GM12878 (cell line): ENCODE measurements at regions not wholly inside any gene's neighbourhood (a gene's known extent, or its start where the extent isn't known, plus 50 kb on each side); places are given as distances from the start of the nearest gene placed in this dataset.

Experiments used
- ATAC-seq: fragments of 200-7000 bp; cut with Tn5 transposase; 3 replicates; pipeline ENCODE4 v1.9.1; 2020; ENCODE audit warnings: mild to moderate bottlenecking, moderate library complexity
- BruUV-seq: library from RNA; stranded (reverse); fragments of 400-500 nt; replicated peaks from 2 replicates; lab custom pipeline; 2021; lab: Mats Ljungman, UMichigan
- CTCF ChIA-PET: fragments of 300-600 bp; sonication (Branson Sonifier 250); formaldehyde crosslinking; extraction: SDS; loops from one replicate; lab custom pipeline; 2021; ENCODE audit warnings: inconsistent platforms; lab: Yijun Ruan, JAX
- POLR2A ChIA-PET: fragments of 350-600 bp; formaldehyde crosslinking; extraction: SDS; loops from one replicate; lab custom pipeline; 2021; ENCODE audit warnings: inconsistent platforms; lab: Charles Lee
- RAD21 ChIA-PET: fragments of 300-600 bp; sonication (Branson Sonifier 250); formaldehyde crosslinking; loops from one replicate; lab custom pipeline; 2023; ENCODE audit warnings: antibody characterized with exemption; ENCODE audit not compliant: unreplicated experiment; lab: Charles Lee
- SMC1A ChIA-PET: fragments of 300-600 bp; sonication (Branson Sonifier 250); formaldehyde crosslinking; loops from one replicate; lab custom pipeline; 2023; ENCODE audit not compliant: unreplicated experiment, uncharacterized antibody; lab: Charles Lee
- DNase-seq: peaks from one replicate; pipeline ENCODE4 v3.0.0-alpha.2; 2011; ENCODE audit warnings: low read depth, low spot score
- FAIRE-seq: peaks from 3 replicates; lab custom pipeline; 2011; peaks lifted over from hg19 to GRCh38; lab: Jason Lieb, UNC
- H2AFZ ChIP-seq: 2 replicates; pipeline ENCODE4 v1.6.0; 2011; ENCODE audit warnings: low read depth, low read length, control low read depth; ENCODE audit not compliant: control insufficient read depth
- H3K27ac ChIP-seq: 2 replicates; pipeline ENCODE4 v1.5.1; 2011; ENCODE audit warnings: control low read depth; ENCODE audit not compliant: control insufficient read depth, insufficient read depth
- H3K27me3 ChIP-seq, 2 experiments: replicated peaks in 1 of 2; 2 replicates each; pipeline versions ENCODE4 v1.6.0 to v1.6.1; 2011; ENCODE audit warnings: low read length in 1 of 2; ENCODE audit not compliant: control insufficient read depth in 2 of 2, insufficient read depth in 2 of 2
- H3K36me3 ChIP-seq, 2 experiments: 2 replicates each; pipeline ENCODE4 v1.5.1; 2011; ENCODE audit warnings: low read length in 1 of 2; ENCODE audit not compliant: control insufficient read depth in 2 of 2, insufficient read depth in 2 of 2
- H3K4me1 ChIP-seq: 2 replicates; pipeline ENCODE4 v1.6.1; 2011; ENCODE audit warnings: mild to moderate bottlenecking, low read length, moderate library complexity, mixed read lengths; ENCODE audit not compliant: control insufficient read depth, insufficient read depth
- H3K4me2 ChIP-seq: 2 replicates; pipeline ENCODE4 v1.6.0; 2011; ENCODE audit warnings: control low read depth; ENCODE audit not compliant: control insufficient read depth, insufficient read depth
- H3K4me3 ChIP-seq: fragments of 200-600 bp; sonication (generic); 2 replicates; pipeline ENCODE4 v1.5.1; 2016
- H3K79me2 ChIP-seq: 2 replicates; pipeline ENCODE4 v1.6.0; 2011; ENCODE audit warnings: low read length; ENCODE audit not compliant: control insufficient read depth, insufficient read depth
- H3K9ac ChIP-seq: 2 replicates; pipeline ENCODE4 v1.8.0; 2011; ENCODE audit warnings: low read length, control low read depth, mixed read lengths; ENCODE audit not compliant: control insufficient read depth, insufficient read depth
- H3K9me3 ChIP-seq: replicated peaks from 3 replicates; pipeline ENCODE4 v1.5.1; 2011; ENCODE audit warnings: mild to moderate bottlenecking, low read length; ENCODE audit not compliant: control insufficient read depth, insufficient read depth
- H4K20me1 ChIP-seq: 2 replicates; pipeline ENCODE4 v1.6.0; 2011; ENCODE audit not compliant: control insufficient read depth, insufficient read depth
- BMI1 ChIP-seq: fragments of 450-650 bp; IDR thresholded peaks from 2 replicates; pipeline ENCODE4 v1.6.1; 2016; ENCODE audit warnings: mild to moderate bottlenecking, moderate library complexity, borderline replicate concordance
- CEBPZ ChIP-seq: fragments of 150-350 bp; IDR thresholded peaks from 2 replicates; pipeline ENCODE4 v1.6.1; 2016; ENCODE audit warnings: low read depth, low read length
- ELK1 ChIP-seq: IDR thresholded peaks from 2 replicates; pipeline ENCODE4 v1.6.1; 2012; ENCODE audit warnings: low read depth, low read length, improper control_type of control experiment
- GATAD2B ChIP-seq: fragments of 450-650 bp; conservative IDR thresholded peaks from 2 replicates; pipeline ENCODE4 v1.6.1; 2017; ENCODE audit warnings: low read depth, mild to moderate bottlenecking, moderate library complexity
- IKZF1 ChIP-seq: fragments of 450-650 bp; conservative IDR thresholded peaks from 2 replicates; pipeline ENCODE4 v1.6.1; 2017; ENCODE audit warnings: antibody characterized with exemption, mild to moderate bottlenecking
- MTA2 ChIP-seq: fragments of 450-650 bp; IDR thresholded peaks from 2 replicates; pipeline ENCODE4 v1.6.1; 2016; ENCODE audit warnings: low read depth, mild to moderate bottlenecking, moderate library complexity
- NFIC ChIP-seq: IDR thresholded peaks from 2 replicates; pipeline ENCODE4 v1.6.1; 2012; ENCODE audit warnings: low read depth, mild to moderate bottlenecking, inconsistent platforms, low read length, moderate library complexity
- NKRF ChIP-seq: fragments of 450-650 bp; conservative IDR thresholded peaks from 2 replicates; pipeline ENCODE4 v1.6.1; 2017; ENCODE audit warnings: mild to moderate bottlenecking, moderate library complexity
- NRF1 ChIP-seq: conservative IDR thresholded peaks from 2 replicates; pipeline ENCODE4 v1.6.1; 2011; ENCODE audit warnings: mild to moderate bottlenecking, low read depth, low read length, improper control_type of control experiment
- SPI1 ChIP-seq: IDR thresholded peaks from 2 replicates; pipeline ENCODE4 v1.6.1; 2011; ENCODE audit warnings: low read depth, mild to moderate bottlenecking, low read length, moderate library complexity, borderline replicate concordance; ENCODE audit not compliant: insufficient read depth
- SRF ChIP-seq, 2 experiments: IDR thresholded peaks; 2 replicates each; pipeline ENCODE4 v1.6.1; 2011; ENCODE audit warnings: low read depth in 2 of 2, low read length in 2 of 2, mild to moderate bottlenecking in 1 of 2, moderate library complexity in 1 of 2
- SUZ12 ChIP-seq: fragments of 200-600 bp; sonication (generic); IDR thresholded peaks from one replicate; pipeline ENCODE4 v1.6.1; 2018; ENCODE audit warnings: antibody characterized with exemption, mild to moderate bottlenecking; ENCODE audit not compliant: unreplicated experiment
- TCF3 ChIP-seq: IDR thresholded peaks from 2 replicates; pipeline ENCODE4 v1.6.1; 2012; ENCODE audit warnings: low read depth, mild to moderate bottlenecking, low read length, borderline replicate concordance; ENCODE audit not compliant: insufficient read depth
- YBX1 ChIP-seq: fragments of 450-650 bp; IDR thresholded peaks from 2 replicates; pipeline ENCODE4 v1.6.1; 2016; ENCODE audit warnings: antibody characterized with exemption
- ZBTB33 ChIP-seq: fragments of 450-650 bp; IDR thresholded peaks from 2 replicates; pipeline ENCODE4 v1.6.1; 2017; ENCODE audit warnings: mild to moderate bottlenecking
- ZNF274 ChIP-seq: IDR thresholded peaks from one replicate; pipeline ENCODE4 v1.8.0; 2011; ENCODE audit not compliant: insufficient read length, insufficient read depth
- WGBS: methylation state at CpG from one replicate; pipeline ENCODE4 v1.1.6; 2016; ENCODE audit warnings: low lambda C conversion rate; ENCODE audit not compliant: insufficient replicate concordance, insufficient coverage; ENCODE audit errors: missing lambda C conversion rate; 5-methylcytosine and 5-hydroxymethylcytosine counted together
- in situ Hi-C: fragments of 300-500 bp; cut with MboI; formaldehyde crosslinking; loops from 9 replicates; pipeline ENCODE4 v1.14.3; 2018; ENCODE audit warnings: mixed read lengths
- intact Hi-C: fragments of 100-400 bp; cut with micrococcal nuclease; formaldehyde crosslinking; loops from one replicate; pipeline ENCODE4 v1.14.2; 2022; ENCODE audit not compliant: unreplicated experiment

- peak; percentile 79 for ATAC-seq
- RAD21 ChIA-PET, result interaction anchor here (0.7 to 3.7 kb wide), 10 partner anchors 10 to 77 kb away, joined by 3 to 30 read pairs (median 6); no protein-coding TSS in a partner anchor
- intact Hi-C loops, result no loop called here
- SMC1A ChIA-PET, result interaction anchor here (0.6 to 3.1 kb wide), 16 partner anchors 10 to 150 kb away, joined by 3 to 24 read pairs (median 5); no protein-coding TSS in a partner anchor
- H3K36me3 ChIP-seq, result no peaks in the 10 kb centered on the region
- no peak overlapping the region for H2AFZ ChIP-seq
- H3K4me1 ChIP-seq, result no peaks in the 10 kb centered on the region
- no peak for FAIRE-seq
- in situ Hi-C loops, result no loop called here
- no peaks in the 10 kb centered on the region for H3K79me2 ChIP-seq
- WGBS, result 20% methylated on average over 5 of the region's 5 CpGs
- POLR2A ChIA-PET, result interaction anchor here (0.6 to 2.6 kb wide), 5 partner anchors 8 to 63 kb away, joined by 3 to 6 read pairs (median 5); no protein-coding TSS in a partner anchor
- H3K9ac ChIP-seq, result no peak overlapping the region
- DNase-seq, result no peak
- H3K27me3 ChIP-seq, result no peaks in the 10 kb centered on the region
- H3K27ac ChIP-seq, result no peak overlapping the region
- no peaks in the 10 kb centered on the region for H3K9me3 ChIP-seq
- CTCF ChIA-PET, result interaction anchor here (0.8 to 2.0 kb wide), 7 partner anchors 10 to 378 kb away, joined by 3 to 6 read pairs (median 4); no protein-coding TSS in a partner anchor
- BruUV-seq, result no TSS peak
- H3K4me3 ChIP-seq, result no peak overlapping the region
- no peak overlapping the region for H3K4me2 ChIP-seq
- no peaks in the 10 kb centered on the region for H4K20me1 ChIP-seq
- TF ChIP-seq YBX1 (no peak), NKRF (no peak), IKZF1 (peak; percentile 59), SPI1 (no peak), ZNF274 (no peak), BMI1 (0 out of 2 replicates have a peak, but pooled peaks have one; percentile 29), ELK1 (no peak), SUZ12 (no peak), MTA2 (0 out of 2 replicates have a peak, but pooled peaks have one; percentile 49), SRF (IDR thresholded peaks at IDR 0.05; ENCODE audit: low read depth in 2 of 2, low read length in 2 of 2) (no peak), ZBTB33 (no peak), NFIC (no peak), TCF3 (no peak), NRF1 (no peak), GATAD2B (no peak), CEBPZ (no peak)
Measured at GRCh38 chr1:177857285-177857684, 112.6 kb downstream of the SEC16B start.
